ENCODE measurements at regions not wholly inside any gene's neighbourhood (a gene's known extent, or its start where the extent isn't known, plus 50 kb on each side); places are given as distances from the start of the nearest gene placed in this dataset.

GRCh38 chr4:41362621-41363383 is 106.1 kb downstream of the UCHL1 start:
- H3K4me3 ChIP-seq (ENCODE audit: low read depth in 2 of 2, low read length in 2 of 2), result no peak overlapping the region

GRCh38 chr4:41363384-41363981 is 106.8 kb downstream of the UCHL1 start:
- CTCF ChIA-PET, result interaction anchor here (0.6 kb wide), 1 partner anchor 246 kb away, joined by 6 read pairs; no protein-coding TSS in a partner anchor
- no peak overlapping the region for H3K4me3 ChIP-seq (ENCODE audit: low read depth in 2 of 2, low read length in 2 of 2)
- in situ Hi-C loops (cut with HindIII; ENCODE audit: low pct_unique_long_range_greater_than_20kb, low sequenced_read_pairs) (no loop called here), intact Hi-C loops (cut with micrococcal nuclease; ENCODE audit: unreplicated experiment) (no loop called here)
- TF ChIP-seq, protein P1, sequence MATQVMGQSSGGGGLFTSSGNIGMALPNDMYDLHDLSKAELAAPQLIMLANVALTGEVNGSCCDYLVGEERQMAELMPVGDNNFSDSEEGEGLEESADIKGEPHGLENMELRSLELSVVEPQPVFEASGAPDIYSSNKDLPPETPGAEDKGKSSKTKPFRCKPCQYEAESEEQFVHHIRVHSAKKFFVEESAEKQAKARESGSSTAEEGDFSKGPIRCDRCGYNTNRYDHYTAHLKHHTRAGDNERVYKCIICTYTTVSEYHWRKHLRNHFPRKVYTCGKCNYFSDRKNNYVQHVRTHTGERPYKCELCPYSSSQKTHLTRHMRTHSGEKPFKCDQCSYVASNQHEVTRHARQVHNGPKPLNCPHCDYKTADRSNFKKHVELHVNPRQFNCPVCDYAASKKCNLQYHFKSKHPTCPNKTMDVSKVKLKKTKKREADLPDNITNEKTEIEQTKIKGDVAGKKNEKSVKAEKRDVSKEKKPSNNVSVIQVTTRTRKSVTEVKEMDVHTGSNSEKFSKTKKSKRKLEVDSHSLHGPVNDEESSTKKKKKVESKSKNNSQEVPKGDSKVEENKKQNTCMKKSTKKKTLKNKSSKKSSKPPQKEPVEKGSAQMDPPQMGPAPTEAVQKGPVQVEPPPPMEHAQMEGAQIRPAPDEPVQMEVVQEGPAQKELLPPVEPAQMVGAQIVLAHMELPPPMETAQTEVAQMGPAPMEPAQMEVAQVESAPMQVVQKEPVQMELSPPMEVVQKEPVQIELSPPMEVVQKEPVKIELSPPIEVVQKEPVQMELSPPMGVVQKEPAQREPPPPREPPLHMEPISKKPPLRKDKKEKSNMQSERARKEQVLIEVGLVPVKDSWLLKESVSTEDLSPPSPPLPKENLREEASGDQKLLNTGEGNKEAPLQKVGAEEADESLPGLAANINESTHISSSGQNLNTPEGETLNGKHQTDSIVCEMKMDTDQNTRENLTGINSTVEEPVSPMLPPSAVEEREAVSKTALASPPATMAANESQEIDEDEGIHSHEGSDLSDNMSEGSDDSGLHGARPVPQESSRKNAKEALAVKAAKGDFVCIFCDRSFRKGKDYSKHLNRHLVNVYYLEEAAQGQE (IDR thresholded peaks at IDR 0.05; ENCODE audit: insufficient read depth in 1 of 2, low read depth in 2 of 2, low read length in 1 of 2), result no peak
- TF ChIP-seq POLR2AphosphoS5 (IDR thresholded peaks at IDR 0.05; ENCODE audit: low read depth, low read length), result no peak
- no peak for TF ChIP-seq SIN3A (IDR thresholded peaks at IDR 0.05; ENCODE audit: borderline replicate concordance, insufficient read depth, low read depth, low read length)
- TF ChIP-seq TCF7L2 (IDR thresholded peaks at IDR 0.05; ENCODE audit: low read depth, low read length), result no peak
- TF ChIP-seq, protein P2, sequence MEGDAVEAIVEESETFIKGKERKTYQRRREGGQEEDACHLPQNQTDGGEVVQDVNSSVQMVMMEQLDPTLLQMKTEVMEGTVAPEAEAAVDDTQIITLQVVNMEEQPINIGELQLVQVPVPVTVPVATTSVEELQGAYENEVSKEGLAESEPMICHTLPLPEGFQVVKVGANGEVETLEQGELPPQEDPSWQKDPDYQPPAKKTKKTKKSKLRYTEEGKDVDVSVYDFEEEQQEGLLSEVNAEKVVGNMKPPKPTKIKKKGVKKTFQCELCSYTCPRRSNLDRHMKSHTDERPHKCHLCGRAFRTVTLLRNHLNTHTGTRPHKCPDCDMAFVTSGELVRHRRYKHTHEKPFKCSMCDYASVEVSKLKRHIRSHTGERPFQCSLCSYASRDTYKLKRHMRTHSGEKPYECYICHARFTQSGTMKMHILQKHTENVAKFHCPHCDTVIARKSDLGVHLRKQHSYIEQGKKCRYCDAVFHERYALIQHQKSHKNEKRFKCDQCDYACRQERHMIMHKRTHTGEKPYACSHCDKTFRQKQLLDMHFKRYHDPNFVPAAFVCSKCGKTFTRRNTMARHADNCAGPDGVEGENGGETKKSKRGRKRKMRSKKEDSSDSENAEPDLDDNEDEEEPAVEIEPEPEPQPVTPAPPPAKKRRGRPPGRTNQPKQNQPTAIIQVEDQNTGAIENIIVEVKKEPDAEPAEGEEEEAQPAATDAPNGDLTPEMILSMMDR (IDR thresholded peaks at IDR 0.05), result no peak
- BruUV-seq (replicated peaks), result no TSS peak
- no peaks in the 10 kb centered on the region for H3K9me3 ChIP-seq (ENCODE audit: control insufficient read depth, insufficient read depth, low read depth, low read length)
- ATAC-seq (no peak), DNase-seq (ENCODE audit: low read depth, low spot score) (no peak)
- POLR2A ChIA-PET, result no interaction called here
- H3K36me3 ChIP-seq (ENCODE audit: control insufficient read depth, insufficient read depth, low read length), result no peaks in the 10 kb centered on the region
- H3K27me3 ChIP-seq (ENCODE audit: control insufficient read depth, insufficient read depth, low read length), result peaks cover 9% of the 10 kb centered on the region
- H3K4me1 ChIP-seq (ENCODE audit: control insufficient read depth, insufficient read depth, low read length), result no peaks in the 10 kb centered on the region
- H3K27ac ChIP-seq (ENCODE audit: low read length), result no peak overlapping the region

More at GRCh38 chr4:41362621-41363383, 106.1 kb downstream of the UCHL1 start:
- no TSS peak for BruUV-seq (replicated peaks)
- H3K27me3 ChIP-seq (ENCODE audit: control insufficient read depth, insufficient read depth, low read length), result peaks cover 9% of the 10 kb centered on the region
- H3K27ac ChIP-seq (ENCODE audit: low read length), result no peak overlapping the region
- ATAC-seq (no peak), DNase-seq (ENCODE audit: low read depth, low spot score) (no peak)
- no peak for TF ChIP-seq POLR2AphosphoS5 (IDR thresholded peaks at IDR 0.05; ENCODE audit: low read depth, low read length)
- TF ChIP-seq, protein P1 (IDR thresholded peaks at IDR 0.05; ENCODE audit: insufficient read depth in 1 of 2, low read depth in 2 of 2, low read length in 1 of 2), result no peak
- no peak for TF ChIP-seq TCF7L2 (IDR thresholded peaks at IDR 0.05; ENCODE audit: low read depth, low read length)
- TF ChIP-seq, protein P2 (IDR thresholded peaks at IDR 0.05), result no peak
- TF ChIP-seq SIN3A (IDR thresholded peaks at IDR 0.05; ENCODE audit: borderline replicate concordance, insufficient read depth, low read depth, low read length), result no peak
- ChIA-PET CTCF (no interaction called here), POLR2A (no interaction called here)
- H3K36me3 ChIP-seq (ENCODE audit: control insufficient read depth, insufficient read depth, low read length), result no peaks in the 10 kb centered on the region
- no peaks in the 10 kb centered on the region for H3K9me3 ChIP-seq (ENCODE audit: control insufficient read depth, insufficient read depth, low read depth, low read length)
- intact Hi-C loops (cut with micrococcal nuclease; ENCODE audit: unreplicated experiment), result no loop called here
- H3K4me1 ChIP-seq (ENCODE audit: control insufficient read depth, insufficient read depth, low read length), result no peaks in the 10 kb centered on the region
- in situ Hi-C loops (cut with HindIII; ENCODE audit: low pct_unique_long_range_greater_than_20kb, low sequenced_read_pairs), result no loop called here

Data from Panc1 (cell line).